ENCODE measurements at regions not wholly inside any gene's neighbourhood (a gene's known extent, or its start where the extent isn't known, plus 50 kb on each side); places are given as distances from the start of the nearest gene placed in this dataset.
"Not testable (repeated sequence)": the region's sequence is repeated elsewhere in the genome, so short reads cannot be mapped to it uniquely, and the experiment has no call there.

GRCh38 chr20:20791664-20792568 is 79.5 kb upstream of the RALGAPA2 start:
- no peak for DNase-seq (ENCODE audit: low read depth)

GRCh38 chr20:20788308-20788707 is 75.9 kb upstream of the RALGAPA2 start:
- no peak for DNase-seq (ENCODE audit: low read depth)

GRCh38 chr20:20786428-20786827 is 74.0 kb upstream of the RALGAPA2 start:
- no peak for DNase-seq (ENCODE audit: low read depth)

- DNase-seq (ENCODE audit: low read depth): no peak
These were observed 72.8 kb upstream of the RALGAPA2 start for GRCh38 chr20:20785226-20785625.

- not testable (repeated sequence) for DNase-seq (ENCODE audit: low read depth)
These were observed 72.0 kb upstream of the RALGAPA2 start for GRCh38 chr20:20784450-20784849.

- DNase-seq (ENCODE audit: low read depth): no peak
These were observed 71.0 kb upstream of the RALGAPA2 start for GRCh38 chr20:20783450-20783849.

- no peak for DNase-seq (ENCODE audit: low read depth)
These were observed 70.3 kb upstream of the RALGAPA2 start for GRCh38 chr20:20782755-20783154.

GRCh38 chr20:20782231-20782630 is 69.8 kb upstream of the RALGAPA2 start:
- DNase-seq (ENCODE audit: low read depth): no peak

GRCh38 chr20:20781029-20781428 is 68.6 kb upstream of the RALGAPA2 start:
- DNase-seq (ENCODE audit: low read depth): no peak

GRCh38 chr20:20780127-20780824 is 67.8 kb upstream of the RALGAPA2 start:
- DNase-seq (ENCODE audit: low read depth): no peak

GRCh38 chr20:20778676-20779075 is 66.2 kb upstream of the RALGAPA2 start:
- no peak for DNase-seq (ENCODE audit: low read depth)

GRCh38 chr20:20772497-20773085 is 60.1 kb upstream of the RALGAPA2 start:
- DNase-seq (ENCODE audit: low read depth): no peak

- DNase-seq (ENCODE audit: low read depth): no peak
These were observed 55.9 kb upstream of the RALGAPA2 start for GRCh38 chr20:20768202-20768815.

- no peak for DNase-seq (ENCODE audit: low read depth)
These were observed 53.4 kb upstream of the RALGAPA2 start for GRCh38 chr20:20765696-20766365.

GRCh38 chr20:20763650-20764049 is 51.2 kb upstream of the RALGAPA2 start:
- DNase-seq (ENCODE audit: low read depth): no peak

Data from activated T-helper 9 cell treated with anti-CD3 and anti-CD28 coated beads, Interleukin-2, amount 50 U/mL, for 16 hours (primary cell).